Hypothalamus (tissue), 51 donors: ENCODE measurements at regions not wholly inside any gene's neighbourhood (a gene's known extent, or its start where the extent isn't known, plus 50 kb on each side); places are given as distances from the start of the nearest gene placed in this dataset.
"Not testable (repeated sequence)": the region's sequence is repeated elsewhere in the genome, so short reads cannot be mapped to it uniquely, and the experiment has no call there.

Experiments used
- DNase-seq, 51 donors: peaks; one replicate each; lab custom pipeline; 2025; lab: John Stamatoyannopoulos, UW

DNA sequence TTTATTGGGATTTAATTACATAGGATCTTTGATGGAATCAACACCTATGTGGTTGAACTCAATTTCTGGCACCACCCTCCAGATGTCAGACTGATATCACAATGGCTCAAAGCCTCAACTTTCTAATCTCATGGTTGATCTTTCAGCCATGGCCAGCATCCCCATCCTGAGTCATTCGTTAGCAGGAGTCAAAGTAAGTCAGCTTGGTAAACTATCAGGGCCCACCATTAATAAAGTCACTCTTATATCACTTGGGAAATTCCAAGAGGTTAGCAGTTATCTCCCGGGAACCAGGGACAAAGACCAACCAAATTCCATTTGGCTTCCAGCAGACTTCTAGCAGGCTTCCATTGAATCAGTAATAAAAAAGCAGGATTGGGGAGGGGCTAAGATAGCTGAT, 50.7 kb upstream of the TNFSF4 start:
- DNase-seq: no peak

DNA sequence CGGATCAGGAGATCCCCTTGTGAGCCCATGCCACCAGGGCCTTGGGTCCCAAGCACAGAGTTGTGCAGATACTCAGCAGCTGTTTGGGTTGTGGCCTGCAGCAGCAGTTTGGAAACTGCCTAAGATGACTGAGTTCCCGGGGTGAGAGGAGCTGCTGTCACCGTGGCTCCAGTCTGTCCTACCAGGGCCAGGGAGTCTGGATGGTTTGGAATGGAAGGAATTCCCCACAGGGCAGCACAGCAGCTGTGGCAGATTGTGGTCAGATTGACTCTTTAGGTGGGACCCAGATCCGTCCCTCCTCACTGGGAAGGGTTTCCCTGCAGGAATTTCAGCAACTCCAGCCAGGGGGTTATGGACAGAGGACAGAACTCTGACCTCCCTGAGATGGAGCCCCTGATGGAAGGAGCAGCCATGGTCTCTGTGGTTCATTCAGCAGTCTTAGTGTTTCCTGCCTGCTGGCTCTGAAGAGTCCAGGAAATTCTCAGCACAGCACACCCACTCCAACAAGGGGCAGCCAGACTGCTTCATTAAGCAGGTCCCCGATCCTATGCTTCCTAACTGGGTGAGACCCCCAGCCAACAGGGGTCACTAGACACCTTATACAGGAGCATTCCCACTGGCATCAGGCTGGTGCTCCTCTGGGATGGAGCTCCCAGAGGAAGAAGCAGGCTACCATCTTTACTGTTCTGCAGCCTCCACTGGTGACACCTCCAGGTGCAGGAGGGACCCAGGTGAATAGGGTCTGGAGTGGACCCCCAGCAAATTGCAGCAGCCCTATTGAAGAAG, 51.5 kb upstream of the TNFSF4 start:
- DNase-seq: no peak

DNA sequence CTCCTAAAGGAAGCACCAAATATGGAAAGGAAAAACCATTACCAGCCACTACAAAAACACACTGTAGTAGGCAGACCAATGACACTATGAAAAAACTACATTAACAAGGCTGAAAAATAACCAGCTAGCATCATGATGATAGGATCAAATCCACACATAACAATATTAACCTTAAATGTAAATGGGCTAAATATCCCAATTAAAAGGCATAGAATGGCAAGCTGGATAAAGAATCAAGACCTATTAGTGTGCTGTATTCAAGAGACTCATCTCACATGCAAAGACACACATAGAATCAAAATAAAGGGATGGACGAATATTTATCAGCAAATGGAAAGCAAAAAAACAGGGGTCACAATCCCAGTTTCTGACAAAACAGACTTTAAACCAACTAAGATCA, 53.2 kb upstream of the TNFSF4 start:
- not testable (repeated sequence) for DNase-seq

DNA sequence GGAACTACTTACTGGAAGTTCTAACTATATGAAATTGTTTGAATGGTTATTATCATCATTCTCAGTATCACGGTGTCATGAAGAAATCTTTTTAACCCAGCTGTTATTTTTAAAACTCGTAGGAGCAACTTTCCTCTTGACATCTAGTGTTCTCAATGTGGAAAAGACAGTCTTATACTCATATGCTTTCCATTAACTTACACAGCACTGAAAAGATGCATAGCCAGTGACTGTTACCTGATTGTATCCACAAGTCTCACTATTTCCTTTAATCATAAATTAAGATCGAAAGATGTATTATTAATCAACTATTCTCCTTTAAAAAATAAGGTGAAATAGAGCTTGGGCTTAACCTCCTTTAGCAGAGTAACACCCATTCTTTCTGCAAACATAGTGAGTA, 59.7 kb upstream of the TNFSF4 start:
- no peak for DNase-seq

DNA sequence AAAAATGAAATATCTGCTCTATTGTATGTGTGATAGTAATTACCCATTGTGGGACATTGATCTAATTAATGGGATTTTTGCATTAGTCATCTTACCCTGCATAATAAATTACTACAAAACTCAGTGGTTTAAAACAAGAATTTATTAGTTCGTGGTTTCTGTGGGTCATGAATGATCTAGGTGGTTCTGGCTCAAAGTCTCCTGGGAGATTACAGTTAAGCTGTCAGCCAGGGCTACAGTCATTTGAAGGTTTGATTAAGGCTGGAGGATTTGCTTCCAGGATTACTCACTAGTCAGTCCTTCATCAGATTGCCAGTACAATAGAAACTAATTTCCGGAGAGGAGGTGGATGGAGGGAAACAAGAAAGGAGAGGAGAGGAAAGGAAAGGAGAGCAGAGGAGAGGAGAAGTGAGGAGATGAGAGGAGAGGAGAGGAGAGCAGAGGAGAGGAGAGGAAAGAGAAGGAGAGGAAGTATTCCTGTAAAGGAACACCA, 60.4 kb upstream of the TNFSF4 start:
- DNase-seq: no peak

DNA sequence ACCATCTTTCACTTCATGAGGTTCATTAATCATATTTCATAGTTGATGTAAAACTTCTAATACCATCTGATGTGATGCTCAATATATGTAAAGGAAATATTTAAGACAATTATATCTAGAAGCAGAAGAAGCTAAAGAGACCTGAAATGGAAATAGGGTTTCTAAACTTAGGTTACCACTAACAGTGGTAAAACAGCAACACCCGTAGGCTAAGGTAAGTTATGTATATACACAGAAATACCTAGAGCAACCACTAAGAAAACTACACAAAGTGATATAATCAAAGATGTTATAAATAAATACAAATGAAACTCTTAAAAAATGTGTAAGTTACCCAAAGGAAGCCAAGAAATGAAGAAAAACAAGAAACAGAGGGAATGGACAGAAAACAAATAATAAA, 61.1 kb upstream of the TNFSF4 start:
- DNase-seq: no peak

DNA sequence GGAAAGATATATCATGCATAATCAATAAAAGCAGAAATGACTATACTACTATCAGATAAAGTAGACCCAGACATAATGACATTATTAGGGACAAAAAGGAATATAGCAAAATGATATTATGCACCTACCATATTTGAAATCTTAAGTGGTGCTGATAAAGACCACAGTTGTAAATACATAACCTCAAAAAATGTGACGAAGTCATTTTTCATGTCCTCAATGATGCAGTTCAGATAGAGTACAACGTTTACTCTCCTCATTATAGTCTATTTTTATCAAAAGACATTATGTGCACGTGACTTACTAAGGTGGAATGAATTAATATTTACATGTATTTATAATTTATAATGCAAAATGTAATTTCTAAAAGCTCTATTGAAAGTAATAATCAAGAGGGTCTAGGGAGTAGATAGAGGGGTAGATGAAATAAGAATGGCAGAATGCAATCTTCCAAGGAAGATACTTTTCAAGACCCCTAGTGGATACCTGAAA, 61.7 kb upstream of the TNFSF4 start:
- no peak for DNase-seq

DNA sequence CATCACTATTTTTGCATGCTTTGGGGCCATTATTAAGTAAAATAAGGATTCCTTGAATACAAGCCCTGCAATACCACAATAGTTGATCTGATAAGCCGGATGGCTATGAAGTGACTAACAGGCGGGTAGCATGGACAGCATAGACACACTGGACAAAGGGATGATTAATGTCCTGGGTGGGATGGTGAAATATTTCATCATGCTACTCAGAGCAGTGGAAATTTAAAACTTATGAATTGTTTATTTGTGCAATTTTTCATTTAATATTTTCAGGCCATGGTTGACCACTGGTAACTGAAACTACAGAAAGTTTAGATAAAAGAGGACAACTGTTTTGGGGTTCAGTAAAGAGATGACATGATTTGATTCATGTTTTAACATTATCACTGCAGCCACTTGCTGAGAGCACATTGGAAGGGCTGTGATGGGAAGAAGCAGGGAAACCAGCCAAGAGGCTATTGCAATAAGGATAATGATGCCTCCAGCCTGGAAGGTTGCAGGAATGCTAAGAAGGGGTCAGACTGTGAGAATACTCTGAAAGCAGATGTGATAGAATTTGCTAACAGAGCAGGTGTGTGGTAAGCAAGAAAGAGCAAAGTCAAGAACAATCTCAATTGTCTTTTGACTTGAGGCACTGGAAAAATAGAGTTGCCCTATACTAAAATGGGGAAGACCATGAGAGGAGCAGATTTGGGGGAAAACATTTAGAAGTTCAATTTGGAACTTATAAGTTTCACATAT, 62.5 kb upstream of the TNFSF4 start:
- DNase-seq: no peak

DNA sequence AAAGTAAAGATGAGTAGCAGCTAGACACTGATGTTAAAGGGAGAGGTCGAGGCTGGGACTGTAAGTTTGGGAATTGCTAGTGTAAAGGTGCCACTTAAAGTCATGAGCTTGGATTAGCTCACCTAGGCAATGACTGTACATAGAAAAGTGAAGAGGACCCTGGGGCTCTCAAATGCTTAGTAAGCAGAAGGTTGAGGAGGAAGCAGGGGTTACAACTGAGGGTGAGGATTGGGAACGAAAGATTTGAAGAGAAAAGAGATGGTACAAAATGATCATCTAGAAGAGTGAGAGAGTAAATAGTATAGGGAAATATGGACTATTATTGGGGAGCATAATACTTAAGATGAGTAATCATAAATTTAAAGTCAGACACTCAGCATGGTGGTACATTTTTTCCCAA, 63.1 kb upstream of the TNFSF4 start:
- no peak for DNase-seq

DNA sequence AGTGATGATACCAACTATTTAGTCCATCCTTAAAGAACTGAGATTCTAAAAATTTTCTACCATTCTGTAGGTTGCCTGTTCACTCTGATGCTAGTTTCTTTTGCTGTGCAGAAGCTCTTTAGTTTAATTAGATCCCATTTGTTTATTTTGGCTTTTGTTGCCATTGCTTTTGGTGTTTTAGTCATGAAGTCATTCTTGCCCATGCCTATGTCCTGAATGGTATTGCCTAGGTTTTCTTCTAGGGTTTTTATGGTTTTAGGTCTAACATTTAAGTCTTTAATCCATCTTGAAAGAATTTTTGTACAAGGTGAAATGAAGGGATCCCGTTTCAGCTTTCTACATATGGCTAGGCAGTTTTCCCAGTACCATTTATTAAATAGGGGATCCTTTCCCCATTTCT, 63.9 kb upstream of the TNFSF4 start:
- not testable (repeated sequence) for DNase-seq

DNA sequence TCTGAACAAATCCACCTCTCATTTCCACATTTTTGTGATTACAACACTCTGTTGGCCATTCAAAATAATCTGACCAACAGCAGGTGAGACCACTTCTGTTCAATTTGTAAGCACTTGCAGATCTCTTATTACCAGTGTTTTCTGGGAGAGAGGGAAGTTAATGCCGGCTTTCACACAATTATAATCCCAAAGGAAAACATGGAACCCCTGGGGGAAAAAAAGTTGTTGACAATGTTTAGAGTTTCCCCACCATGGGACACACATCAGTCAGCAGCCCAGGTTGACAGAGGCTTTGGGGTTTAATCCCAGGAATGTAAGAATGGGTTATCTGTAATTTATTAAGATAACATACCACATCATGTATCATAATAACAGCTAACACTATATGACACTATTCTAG, 68.4 kb upstream of the TNFSF4 start:
- no peak for DNase-seq

DNA sequence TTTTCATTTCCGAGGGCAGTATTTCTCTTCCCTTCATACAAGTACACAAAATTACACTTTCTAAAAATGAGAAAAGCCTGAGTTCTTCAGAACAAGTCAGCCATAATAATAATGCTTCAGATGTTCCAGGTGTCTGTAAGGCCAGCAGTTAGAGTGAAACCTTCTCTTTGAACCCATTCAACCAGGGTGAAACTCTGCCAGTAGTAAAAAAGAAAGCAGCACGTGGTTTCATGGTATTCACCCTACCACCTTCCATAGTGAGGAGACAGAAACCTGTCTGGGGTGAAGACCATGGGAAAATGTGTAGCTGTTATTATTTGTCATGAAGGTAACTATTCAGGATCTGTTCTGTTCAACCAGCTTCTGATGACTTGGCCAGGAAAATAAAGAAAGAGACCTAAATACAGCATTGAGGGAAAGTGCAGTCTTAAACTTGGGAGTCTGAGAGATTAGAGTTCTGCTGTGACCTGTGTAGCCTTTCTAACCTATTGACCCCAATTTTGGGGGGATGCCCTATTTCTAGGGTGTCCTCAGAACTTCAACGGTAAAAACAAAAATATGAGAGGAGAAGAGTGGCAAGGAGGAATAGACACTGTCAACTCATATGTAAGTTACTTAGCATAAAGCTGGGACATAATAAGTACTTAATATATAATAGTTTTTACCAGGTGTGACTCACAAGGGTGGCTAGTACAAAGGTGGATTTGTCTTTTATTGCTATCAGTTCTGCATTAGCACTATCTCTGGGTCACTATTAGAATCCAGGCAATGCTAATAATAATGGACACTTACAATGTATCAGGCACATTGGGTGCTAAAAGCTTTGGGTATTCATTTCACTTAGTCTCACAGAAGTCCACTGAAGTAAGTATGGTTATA, 70.0 kb upstream of the TNFSF4 start:
- DNase-seq: no peak

DNA sequence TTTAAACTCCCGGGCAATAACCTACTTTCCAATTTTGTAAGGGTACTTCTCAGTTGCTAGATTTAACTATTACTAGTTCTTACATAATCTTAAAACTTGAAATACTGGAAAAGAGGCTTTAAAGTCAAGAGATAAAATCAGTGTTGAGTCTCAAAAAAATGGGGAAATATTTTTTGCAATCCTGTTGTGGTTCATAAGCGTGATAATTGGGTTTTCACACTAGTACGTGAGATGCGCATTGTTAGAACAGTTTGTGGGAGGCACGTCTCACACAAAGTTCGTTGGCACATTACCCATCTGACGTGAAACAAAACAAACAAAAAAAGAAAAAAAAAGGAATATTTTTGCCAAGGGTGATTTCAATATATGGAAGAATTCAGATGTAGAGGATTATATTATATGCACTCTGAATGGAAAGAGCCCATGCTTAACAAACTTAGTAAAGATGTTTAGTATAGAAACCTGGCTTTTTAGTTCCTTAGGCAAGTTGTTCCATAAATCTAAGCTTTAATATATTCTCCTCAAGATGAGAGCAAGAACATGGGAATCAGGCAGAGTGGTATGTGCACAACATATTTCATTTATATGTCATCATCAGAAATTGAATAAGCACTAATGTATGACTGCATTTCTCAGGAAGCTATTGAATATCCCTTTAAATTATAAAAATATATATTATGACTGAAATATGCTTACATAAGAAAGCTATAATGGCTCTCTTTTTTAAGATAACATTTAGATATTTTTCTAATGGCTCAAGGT, 73.9 kb upstream of the TNFSF4 start:
- no peak for DNase-seq

DNA sequence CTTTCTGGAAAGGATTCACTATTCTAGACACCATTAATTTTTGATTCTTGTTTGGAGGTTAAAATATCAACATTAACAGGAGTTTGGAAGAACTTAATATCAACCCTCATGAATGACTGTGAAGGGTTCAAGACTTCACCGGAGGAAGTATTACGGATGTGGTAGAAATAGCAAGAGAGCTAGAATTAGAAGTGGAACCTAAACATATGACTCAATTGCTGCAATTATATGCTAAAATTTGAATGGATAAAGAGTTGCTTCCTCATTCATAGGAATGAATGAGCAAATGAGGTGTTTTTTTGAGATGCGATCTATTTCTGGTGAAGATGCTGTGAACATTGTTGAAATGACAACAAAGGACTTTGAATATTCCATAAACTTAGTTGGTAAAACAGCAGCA, 77.9 kb upstream of the TNFSF4 start:
- DNase-seq: no peak

DNA sequence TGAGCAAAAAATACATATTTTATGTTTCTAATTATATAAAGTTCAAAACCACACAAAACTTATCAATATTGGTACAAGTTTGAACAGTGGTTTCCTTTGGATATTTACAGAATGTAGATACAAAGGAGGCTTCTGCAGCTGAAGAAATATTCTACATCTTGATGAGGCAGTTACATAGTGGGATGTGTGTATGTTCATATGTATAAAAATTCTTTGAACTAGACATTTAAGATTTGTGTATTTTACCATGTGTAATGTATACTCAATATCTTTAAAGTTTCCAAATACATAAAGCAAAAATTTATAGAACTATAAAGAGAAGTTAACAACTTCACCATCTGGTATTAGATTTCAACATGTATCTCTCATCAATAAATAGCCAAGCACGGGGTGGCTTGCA, 80.7 kb upstream of the TNFSF4 start:
- DNase-seq: no peak

DNA sequence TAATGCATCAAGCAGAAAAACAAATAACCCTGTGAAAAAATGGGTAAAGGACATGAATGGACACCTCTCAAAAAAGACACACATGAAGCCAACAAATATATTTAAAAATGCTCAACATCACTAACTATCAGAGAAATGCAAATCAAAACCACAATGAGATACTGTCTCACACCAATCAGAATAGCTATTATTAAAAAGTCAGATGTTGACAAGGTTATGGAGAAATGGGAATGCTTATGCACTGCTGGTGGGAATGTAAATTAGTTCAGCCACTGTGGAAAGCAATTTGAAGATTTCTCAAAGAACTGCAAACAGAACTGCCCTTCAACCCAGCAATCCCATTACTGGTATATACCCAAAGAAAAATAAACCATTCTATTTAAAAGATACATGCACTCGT, 86.6 kb upstream of the TNFSF4 start:
- DNase-seq: no peak

DNA sequence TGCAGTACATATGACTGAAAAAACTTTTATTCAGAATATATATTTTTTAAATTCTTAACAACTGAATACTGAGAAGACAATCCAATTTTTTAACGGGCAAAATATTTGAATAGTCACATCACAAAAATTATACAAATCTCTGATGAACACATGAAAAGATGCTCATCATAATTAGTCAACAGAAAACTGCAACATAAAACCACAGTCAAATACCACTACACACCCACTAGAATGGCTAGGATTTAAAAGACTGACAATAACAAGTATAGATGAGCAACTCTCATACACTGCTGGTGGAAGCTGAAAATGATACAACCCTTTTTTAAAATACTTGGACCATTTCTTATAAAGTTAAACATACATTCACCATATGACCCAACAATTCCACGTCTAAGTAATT, 87.7 kb upstream of the TNFSF4 start:
- no peak for DNase-seq

DNA sequence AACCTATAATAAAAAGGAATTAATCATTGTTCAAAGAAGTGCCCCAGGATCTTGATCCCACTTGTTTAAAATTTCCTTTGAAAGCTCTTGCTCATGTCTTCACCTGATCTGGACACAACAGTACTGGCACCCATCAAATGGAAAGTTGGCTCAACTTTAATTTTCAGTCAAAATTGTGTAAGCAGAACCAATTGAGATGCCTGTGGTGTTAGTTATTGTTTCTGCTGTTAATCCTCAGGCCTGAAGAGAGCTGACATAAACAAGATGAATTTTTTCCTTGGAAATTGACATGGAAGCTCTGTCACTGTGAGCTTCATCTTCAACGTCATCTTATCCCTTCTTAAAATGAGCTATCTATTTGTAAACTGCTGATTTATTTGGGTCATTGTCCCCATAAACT, 88.3 kb upstream of the TNFSF4 start:
- DNase-seq: no peak

DNA sequence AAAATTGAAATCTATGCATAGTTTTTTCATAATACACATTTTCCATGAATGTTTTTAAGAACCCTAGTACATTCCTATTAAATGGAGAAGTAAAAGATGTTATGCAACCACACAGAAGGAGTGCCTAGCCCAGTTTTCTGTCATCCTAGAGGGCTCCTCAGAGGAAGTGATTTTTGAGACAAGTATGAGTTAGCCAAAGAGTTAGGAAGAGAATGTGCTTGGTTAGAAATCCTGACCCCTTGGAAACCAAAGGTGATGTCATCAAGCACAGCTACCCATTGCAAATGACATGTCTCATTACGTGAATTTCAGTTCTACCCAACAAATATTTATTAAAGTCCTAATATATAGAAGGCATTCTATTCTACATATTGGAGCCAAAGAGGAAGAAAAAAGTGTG, 88.9 kb upstream of the TNFSF4 start:
- DNase-seq: no peak

DNA sequence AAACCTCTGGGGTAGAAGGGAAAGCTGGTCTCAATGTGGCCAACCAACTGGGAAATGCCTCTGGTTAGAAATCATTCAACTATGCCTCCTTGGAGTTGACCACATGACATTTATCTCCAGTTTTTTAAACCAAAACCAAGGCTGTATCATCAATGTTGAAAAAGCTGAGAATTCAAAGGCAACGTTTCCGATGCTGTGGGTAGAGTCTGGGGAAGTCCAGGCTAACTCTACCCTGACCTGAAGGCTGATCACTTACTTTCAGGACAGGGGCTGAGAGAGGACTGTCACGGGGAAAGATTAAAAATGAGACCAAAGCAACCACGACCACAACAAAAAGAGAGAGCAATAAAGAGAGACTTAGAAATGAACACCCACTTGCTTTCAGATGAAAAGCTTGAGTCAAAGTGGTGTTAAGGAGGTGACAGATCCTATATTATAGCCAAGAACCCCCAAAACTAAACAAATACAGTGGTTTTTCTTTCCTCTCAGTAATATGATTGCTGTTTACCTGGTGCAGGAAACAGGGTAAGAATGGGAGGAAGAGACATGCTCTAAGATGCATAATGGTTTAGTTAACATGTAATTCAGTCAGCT, 90.8 kb upstream of the TNFSF4 start:
- DNase-seq: no peak
